NCI-H1417 treated with DMSO at 0.1 percent for 48 hours (cell line): ENCODE measurements at regions not wholly inside any gene's neighbourhood (a gene's known extent, or its start where the extent isn't known, plus 50 kb on each side); places are given as distances from the start of the nearest gene placed in this dataset.
"Not testable (repeated sequence)": the region's sequence is repeated elsewhere in the genome, so short reads cannot be mapped to it uniquely, and the experiment has no call there.

Experiments
- DNase-seq: peaks from one replicate; lab custom pipeline; 2025; lab: John Stamatoyannopoulos, UW

GRCh38 chr14:97074456-97074855 is 277.3 kb downstream of the VRK1 start:
- no peak for DNase-seq

GRCh38 chr14:97074856-97075255 is 277.7 kb downstream of the VRK1 start:
- DNase-seq, result no peak

- DNase-seq, result no peak
Measured at GRCh38 chr14:97077253-97077653, 280.1 kb downstream of the VRK1 start.

GRCh38 chr14:97077687-97078086 is 280.5 kb downstream of the VRK1 start:
- no peak for DNase-seq

GRCh38 chr14:97080991-97081390 is 283.8 kb downstream of the VRK1 start:
- DNase-seq, result no peak

GRCh38 chr14:97095269-97095668 is 298.1 kb downstream of the VRK1 start:
- no peak for DNase-seq

GRCh38 chr14:97097296-97097695 is 300.1 kb downstream of the VRK1 start:
- no peak for DNase-seq

GRCh38 chr14:97100306-97100705 is 303.1 kb downstream of the VRK1 start:
- no peak for DNase-seq

- no peak for DNase-seq
Measured at GRCh38 chr14:97101561-97101960, 304.4 kb downstream of the VRK1 start.

GRCh38 chr14:97104029-97104428 is 306.8 kb downstream of the VRK1 start:
- DNase-seq, result no peak

- no peak for DNase-seq
Measured at GRCh38 chr14:97106166-97106565, 309.0 kb downstream of the VRK1 start.

GRCh38 chr14:97106609-97107008 is 309.4 kb downstream of the VRK1 start:
- DNase-seq, result no peak

- no peak for DNase-seq
Measured at GRCh38 chr14:97107080-97107479, 309.9 kb downstream of the VRK1 start.

GRCh38 chr14:97107760-97108159 is 310.6 kb downstream of the VRK1 start:
- DNase-seq, result no peak

GRCh38 chr14:97109234-97109633 is 312.1 kb downstream of the VRK1 start:
- DNase-seq, result no peak

- DNase-seq, result no peak
Measured at GRCh38 chr14:97113339-97113738, 316.2 kb downstream of the VRK1 start.

GRCh38 chr14:97116546-97116945 is 319.4 kb downstream of the VRK1 start:
- DNase-seq, result no peak

- DNase-seq, result no peak
Measured at GRCh38 chr14:97117693-97118092, 320.5 kb downstream of the VRK1 start.

- DNase-seq, result no peak
Measured at GRCh38 chr14:97120204-97120603, 323.0 kb downstream of the VRK1 start.

- DNase-seq, result no peak
Measured at GRCh38 chr14:97120611-97121031, 323.4 kb downstream of the VRK1 start.

- no peak for DNase-seq
Measured at GRCh38 chr14:97129639-97130038, 332.5 kb downstream of the VRK1 start.

GRCh38 chr14:97135847-97136246 is 338.7 kb downstream of the VRK1 start:
- DNase-seq, result not testable (repeated sequence)

GRCh38 chr14:97137705-97138104 is 340.5 kb downstream of the VRK1 start:
- DNase-seq, result no peak

GRCh38 chr14:97138801-97139200 is 341.6 kb downstream of the VRK1 start:
- no peak for DNase-seq

- DNase-seq, result no peak
Measured at GRCh38 chr14:97143011-97143410, 345.8 kb downstream of the VRK1 start.
